Testis (tissue), 2 donors: ENCODE measurements at regions not wholly inside any gene's neighbourhood (a gene's known extent, or its start where the extent isn't known, plus 50 kb on each side); places are given as distances from the start of the nearest gene placed in this dataset.
"Not testable (repeated sequence)": the region's sequence is repeated elsewhere in the genome, so short reads cannot be mapped to it uniquely, and the experiment has no call there.

Source experiments
- CTCF ChIP-seq, 3 experiments: fragments of 450-650 bp in 2 of 3; fragments of 200-600 bp in 1 of 3; sonication (generic) in 1 of 3; IDR thresholded peaks; one replicate each; pipeline ENCODE4 v1.5.1; 2016 to 2019; ENCODE audit warnings: antibody characterized with exemption in 3 of 3, mild to moderate bottlenecking in 2 of 3, moderate library complexity in 1 of 3
- POLR2A ChIP-seq: fragments of 450-650 bp; IDR thresholded peaks from one replicate; pipeline ENCODE4 v1.6.1; 2017; ENCODE audit warnings: antibody characterized with exemption, mild to moderate bottlenecking, moderate library complexity

GRCh38 chr6:166846446-166847142 is 109.8 kb downstream of the RNASET2 start:
- not testable (repeated sequence) for TF ChIP-seq CTCF (IDR thresholded peaks at IDR 0.05); POLR2A
